ENCODE measurements at regions not wholly inside any gene's neighbourhood (a gene's known extent, or its start where the extent isn't known, plus 50 kb on each side); places are given as distances from the start of the nearest gene placed in this dataset.
A peak's percentile ranks its signal among the peaks of the same experiment; 100 is the strongest.

- Histone ChIP-seq H3K36me3 (ENCODE audit: low read depth, low read length) (no peaks in the 10 kb centered on the region), H3K79me2 (ENCODE audit: low read length) (no peaks in the 10 kb centered on the region), H3K27ac (ENCODE audit: low read length) (no peak overlapping the region), H3K9me2 (replicated peaks; ENCODE audit: low read length) (no peaks in the 10 kb centered on the region), H3K9ac (ENCODE audit: low read length) (no peak overlapping the region), H3K4me2 (ENCODE audit: low read length) (no peak overlapping the region), H3K27me3 (ENCODE audit: low read length) (no peaks in the 10 kb centered on the region), H3K4me3 (ENCODE audit: low read length) (no peak overlapping the region), H4K20me1 (ENCODE audit: low read length) (no peaks in the 10 kb centered on the region), H2AFZ (ENCODE audit: low read length) (no peak overlapping the region), H3K9me3 (ENCODE audit: low read length) (no peaks in the 10 kb centered on the region), H3K4me1 (ENCODE audit: insufficient read depth, low read length) (no peaks in the 10 kb centered on the region), H3F3A (ENCODE audit: low read length, unreplicated experiment) (no peaks in the 10 kb centered on the region)
- ChIA-PET POLR2A (ENCODE audit: unreplicated experiment) (interaction anchor here (0.6 kb wide), 1 partner anchor 491 kb away, joined by 3 read pairs; no protein-coding TSS in a partner anchor), CTCF (no interaction called here)
- no peak for ATAC-seq
- TF ChIP-seq EZH2 (IDR thresholded peaks at IDR 0.05; ENCODE audit: low read length, unreplicated experiment): no peak
- TF ChIP-seq CTCF (conservative IDR thresholded peaks at IDR 0.05; ENCODE audit: low read depth, low read length): no peak
- no peak for TF ChIP-seq EZH2phosphoT487 (IDR thresholded peaks at IDR 0.05; ENCODE audit: borderline replicate concordance, low read length)
- intact Hi-C loops (cut with micrococcal nuclease): no loop called here
- no TSS peak for BruUV-seq (replicated peaks)
- no peak for DNase-seq
Measured at GRCh38 chr13:58865286-58865685, 1233.7 kb downstream of the PCDH17 start.

- ATAC-seq: peak; percentile 13; the same call in 1 of the 2 replicates
- POLR2A ChIA-PET (ENCODE audit: unreplicated experiment): no interaction called here
- Histone ChIP-seq H3K4me2 (ENCODE audit: low read length) (no peak overlapping the region), H3K27me3 (ENCODE audit: low read length) (no peaks in the 10 kb centered on the region), H3K4me1 (ENCODE audit: insufficient read depth, low read length) (no peaks in the 10 kb centered on the region), H3K36me3 (ENCODE audit: low read depth, low read length) (no peaks in the 10 kb centered on the region), H3F3A (ENCODE audit: low read length, unreplicated experiment) (no peaks in the 10 kb centered on the region), H3K4me3 (ENCODE audit: low read length) (no peak overlapping the region), H4K20me1 (ENCODE audit: low read length) (no peaks in the 10 kb centered on the region), H3K27ac (ENCODE audit: low read length) (no peak overlapping the region), H3K9me2 (replicated peaks; ENCODE audit: low read length) (no peaks in the 10 kb centered on the region), H2AFZ (ENCODE audit: low read length) (no peak overlapping the region), H3K9me3 (ENCODE audit: low read length) (no peaks in the 10 kb centered on the region), H3K79me2 (ENCODE audit: low read length) (no peaks in the 10 kb centered on the region), H3K9ac (ENCODE audit: low read length) (no peak overlapping the region)
- intact Hi-C loops (cut with micrococcal nuclease): no loop called here
- CTCF ChIA-PET: no interaction called here
- no peak for DNase-seq
- TF ChIP-seq EZH2phosphoT487 (IDR thresholded peaks at IDR 0.05; ENCODE audit: borderline replicate concordance, low read length): no peak
- no peak for TF ChIP-seq EZH2 (IDR thresholded peaks at IDR 0.05; ENCODE audit: low read length, unreplicated experiment)
- no TSS peak for BruUV-seq (replicated peaks)
Measured at GRCh38 chr13:58869566-58869965, 1238.0 kb downstream of the PCDH17 start.

GRCh38 chr13:58876473-58876872 is 1244.9 kb downstream of the PCDH17 start:
- Histone ChIP-seq H4K20me1 (ENCODE audit: low read length) (no peaks in the 10 kb centered on the region), H3K36me3 (ENCODE audit: low read depth, low read length) (no peaks in the 10 kb centered on the region), H3K4me2 (ENCODE audit: low read length) (no peak overlapping the region), H3K27me3 (ENCODE audit: low read length) (no peaks in the 10 kb centered on the region), H2AFZ (ENCODE audit: low read length) (no peak overlapping the region), H3K9me3 (ENCODE audit: low read length) (no peaks in the 10 kb centered on the region), H3K9ac (ENCODE audit: low read length) (no peak overlapping the region), H3K4me3 (ENCODE audit: low read length) (no peak overlapping the region), H3K79me2 (ENCODE audit: low read length) (no peaks in the 10 kb centered on the region), H3F3A (ENCODE audit: low read length, unreplicated experiment) (no peaks in the 10 kb centered on the region), H3K27ac (ENCODE audit: low read length) (no peak overlapping the region), H3K9me2 (replicated peaks; ENCODE audit: low read length) (no peaks in the 10 kb centered on the region), H3K4me1 (ENCODE audit: insufficient read depth, low read length) (no peaks in the 10 kb centered on the region)
- BruUV-seq (replicated peaks): no TSS peak
- no peak for ATAC-seq
- ChIA-PET CTCF (no interaction called here), POLR2A (ENCODE audit: unreplicated experiment) (no interaction called here)
- no peak for DNase-seq
- TF ChIP-seq CTCF (conservative IDR thresholded peaks at IDR 0.05; ENCODE audit: low read depth, low read length): no peak
- no peak for TF ChIP-seq EZH2 (IDR thresholded peaks at IDR 0.05; ENCODE audit: low read length, unreplicated experiment)
- no peak for TF ChIP-seq EZH2phosphoT487 (IDR thresholded peaks at IDR 0.05; ENCODE audit: borderline replicate concordance, low read length)
- intact Hi-C loops (cut with micrococcal nuclease): no loop called here
